SHP77 (cell line): ENCODE measurements at regions not wholly inside any gene's neighbourhood (a gene's known extent, or its start where the extent isn't known, plus 50 kb on each side); places are given as distances from the start of the nearest gene placed in this dataset.
"Not testable (repeated sequence)": the region's sequence is repeated elsewhere in the genome, so short reads cannot be mapped to it uniquely, and the experiment has no call there.

Source experiments
- DNase-seq, 2 experiments: peaks; one replicate each; lab custom pipeline; 2025; lab: John Stamatoyannopoulos, UW

- DNase-seq: no peak
Observed at GRCh38 chr2:75326645-75327044, 127.3 kb upstream of the TACR1 start.

GRCh38 chr2:75325594-75325993 is 126.3 kb upstream of the TACR1 start:
- no peak for DNase-seq

- no peak for DNase-seq
Observed at GRCh38 chr2:75324861-75325284, 125.6 kb upstream of the TACR1 start.

- DNase-seq: no peak
Observed at GRCh38 chr2:75324141-75324540, 124.8 kb upstream of the TACR1 start.

- DNase-seq: no peak
Observed at GRCh38 chr2:75321599-75321922, 122.2 kb upstream of the TACR1 start.

GRCh38 chr2:75320898-75321598 is 121.7 kb upstream of the TACR1 start:
- DNase-seq: no peak

GRCh38 chr2:75319951-75320350 is 120.6 kb upstream of the TACR1 start:
- DNase-seq: no peak

- no peak for DNase-seq
Observed at GRCh38 chr2:75317802-75318201, 118.5 kb upstream of the TACR1 start.

GRCh38 chr2:75317316-75317715 is 118.0 kb upstream of the TACR1 start:
- no peak for DNase-seq

GRCh38 chr2:75315436-75315835 is 116.1 kb upstream of the TACR1 start:
- DNase-seq: no peak

- peak in 1 of 2 experiments; percentile 46 for DNase-seq
Observed at GRCh38 chr2:75311993-75312392, 112.7 kb upstream of the TACR1 start.

- no peak for DNase-seq
Observed at GRCh38 chr2:75311521-75311920, 112.2 kb upstream of the TACR1 start.

GRCh38 chr2:75310876-75311275 is 111.6 kb upstream of the TACR1 start:
- no peak for DNase-seq

- no peak for DNase-seq
Observed at GRCh38 chr2:75309596-75310463, 110.5 kb upstream of the TACR1 start.

- DNase-seq: no peak
Observed at GRCh38 chr2:75303227-75303626, 103.9 kb upstream of the TACR1 start.

- DNase-seq: no peak
Observed at GRCh38 chr2:75294362-75294761, 95.0 kb upstream of the TACR1 start.

GRCh38 chr2:75292826-75293225 is 93.5 kb upstream of the TACR1 start:
- no peak for DNase-seq

GRCh38 chr2:75290600-75291150 is 91.4 kb upstream of the TACR1 start:
- no peak for DNase-seq

- no peak for DNase-seq
Observed at GRCh38 chr2:75289771-75290170, 90.5 kb upstream of the TACR1 start.

GRCh38 chr2:75289178-75289577 is 89.9 kb upstream of the TACR1 start:
- DNase-seq: not testable (repeated sequence)

GRCh38 chr2:75288760-75289159 is 89.4 kb upstream of the TACR1 start:
- no peak for DNase-seq

GRCh38 chr2:75287624-75288316 is 88.5 kb upstream of the TACR1 start:
- DNase-seq: no peak

GRCh38 chr2:75284345-75284744 is 85.0 kb upstream of the TACR1 start:
- no peak for DNase-seq
